HK-2 (cell line): ENCODE measurements at regions not wholly inside any gene's neighbourhood (a gene's known extent, or its start where the extent isn't known, plus 50 kb on each side); places are given as distances from the start of the nearest gene placed in this dataset.

Source experiments
- DNase-seq: peaks from one replicate; pipeline ENCODE4 v3.0.0-alpha.2; 2018; ENCODE audit not compliant: unreplicated experiment

DNA sequence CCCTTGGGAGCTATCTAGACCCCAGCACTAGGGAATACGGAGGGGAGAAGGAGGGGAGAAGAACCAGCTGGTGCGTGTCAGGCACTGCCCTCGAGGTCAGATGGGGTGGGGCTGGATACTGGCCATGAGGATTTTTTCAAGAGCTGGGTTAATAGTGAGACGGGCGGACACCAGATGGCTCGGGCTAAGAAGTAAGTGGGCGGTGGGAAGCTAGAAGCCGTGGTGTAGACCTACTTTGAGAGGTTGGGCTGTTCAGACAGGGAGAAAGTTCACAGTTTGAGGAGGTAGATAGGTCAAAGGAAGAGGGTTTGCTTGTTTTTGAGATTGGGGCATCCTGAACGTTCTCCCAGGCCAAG is 303.8 kb downstream of the SEC14L1 start:
- DNase-seq: no peak

DNA sequence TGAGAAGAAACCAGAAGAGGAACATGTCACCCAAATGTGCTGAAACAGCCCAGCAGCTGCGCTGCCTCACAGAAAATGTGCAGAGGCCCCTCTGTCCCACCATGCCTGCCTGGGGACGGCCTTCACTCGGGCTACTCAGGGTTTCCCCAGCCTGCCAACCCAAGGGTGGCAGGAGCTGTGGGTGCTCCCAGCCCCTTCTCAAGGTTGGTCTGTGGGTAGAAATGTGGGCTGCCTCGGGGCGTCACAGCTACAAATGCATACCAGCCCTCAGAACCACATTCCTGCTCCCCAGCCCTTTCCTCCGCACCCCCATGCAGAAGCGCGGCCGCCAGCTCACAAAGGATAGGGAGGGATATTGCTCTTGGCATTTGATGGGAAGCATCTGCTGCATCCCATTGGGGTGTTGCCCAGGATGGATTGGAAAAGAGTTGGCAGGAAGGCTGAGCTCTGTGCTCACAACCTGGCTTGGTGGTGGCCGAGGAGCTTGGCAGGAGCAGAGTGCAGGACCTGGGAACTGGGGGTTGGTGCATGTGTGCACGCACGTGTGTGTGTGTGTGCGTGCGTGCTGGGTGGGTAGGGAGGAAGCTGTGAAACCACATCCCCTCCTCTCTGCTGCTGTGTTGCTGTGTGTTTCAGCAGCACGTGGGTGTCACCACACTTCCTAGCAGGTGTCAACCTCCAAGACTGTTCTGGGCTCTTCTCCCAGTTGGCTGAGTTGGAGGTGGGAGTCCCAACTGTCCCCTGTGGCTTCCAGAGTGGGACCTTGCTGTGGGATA is 304.4 kb downstream of the SEC14L1 start:
- DNase-seq: no peak

DNA sequence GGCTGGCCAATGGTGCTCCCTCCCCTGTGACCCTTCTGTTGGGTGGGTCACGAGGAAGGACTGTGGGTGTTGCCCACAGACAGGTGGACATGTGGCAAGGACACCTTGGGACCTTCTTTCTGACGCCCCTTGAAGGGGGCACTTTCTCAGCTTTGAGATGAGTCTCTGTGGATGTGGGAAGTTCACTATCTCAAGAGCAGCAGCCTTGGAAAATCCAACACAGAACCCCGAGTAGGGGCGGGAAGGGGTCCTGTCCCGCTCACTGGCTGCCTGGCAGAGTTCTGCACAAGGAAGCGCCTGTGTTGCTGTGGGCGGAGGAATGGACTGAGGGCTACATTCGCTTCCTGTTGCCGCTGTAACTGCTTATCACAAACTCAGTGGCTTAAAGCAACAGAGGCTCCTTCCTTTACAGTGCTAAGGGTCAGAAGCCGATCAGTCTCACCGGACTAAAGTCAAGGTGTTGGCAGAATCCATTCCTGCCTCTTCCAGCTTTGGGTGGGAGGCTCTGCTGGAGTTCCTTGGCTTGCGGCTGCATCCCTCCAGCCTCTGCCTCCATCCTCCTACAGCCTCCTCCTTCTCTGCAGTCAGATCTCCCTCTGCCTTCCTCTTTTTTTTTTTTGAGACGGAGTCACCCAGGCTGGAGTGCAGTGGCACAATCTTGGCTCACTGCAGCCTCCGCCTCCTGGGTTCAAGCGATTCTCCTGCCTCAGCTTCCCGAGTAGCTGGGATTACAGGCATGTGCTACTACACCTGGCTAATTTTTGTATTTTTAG is 305.2 kb downstream of the SEC14L1 start:
- no peak for DNase-seq

DNA sequence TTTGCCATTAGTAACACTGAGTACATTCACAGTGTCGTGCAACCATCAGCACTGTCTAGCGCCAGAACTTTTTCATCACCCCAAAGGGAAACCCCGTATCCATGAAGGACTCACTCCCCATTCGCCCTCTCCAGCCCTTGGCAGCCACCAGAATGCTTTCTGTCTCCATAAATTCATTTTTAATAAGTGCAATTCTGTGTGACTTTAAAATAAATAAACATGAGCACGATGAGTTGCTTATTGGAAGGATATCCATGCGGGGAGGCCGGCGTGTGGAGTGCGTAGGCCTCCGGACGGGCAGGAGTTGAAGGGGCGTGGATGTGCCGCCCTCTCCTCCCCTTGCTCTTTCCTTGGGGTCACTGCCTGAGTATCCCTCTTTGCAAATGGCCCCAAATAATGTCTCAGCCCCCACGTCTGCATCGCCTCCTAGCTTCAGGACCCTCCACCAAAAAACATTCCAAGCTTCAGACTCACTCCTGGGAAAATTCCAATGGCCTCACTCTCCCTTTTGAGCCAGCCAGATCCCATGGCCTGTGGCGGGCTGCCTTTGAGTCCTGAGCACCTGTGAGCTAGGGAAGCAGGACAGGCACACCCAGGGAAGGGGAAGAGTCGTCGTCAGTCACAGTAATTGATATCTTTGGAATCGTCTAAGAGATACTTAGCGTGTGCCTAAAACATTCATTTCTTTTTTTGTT is 306.3 kb downstream of the SEC14L1 start:
- no peak for DNase-seq

DNA sequence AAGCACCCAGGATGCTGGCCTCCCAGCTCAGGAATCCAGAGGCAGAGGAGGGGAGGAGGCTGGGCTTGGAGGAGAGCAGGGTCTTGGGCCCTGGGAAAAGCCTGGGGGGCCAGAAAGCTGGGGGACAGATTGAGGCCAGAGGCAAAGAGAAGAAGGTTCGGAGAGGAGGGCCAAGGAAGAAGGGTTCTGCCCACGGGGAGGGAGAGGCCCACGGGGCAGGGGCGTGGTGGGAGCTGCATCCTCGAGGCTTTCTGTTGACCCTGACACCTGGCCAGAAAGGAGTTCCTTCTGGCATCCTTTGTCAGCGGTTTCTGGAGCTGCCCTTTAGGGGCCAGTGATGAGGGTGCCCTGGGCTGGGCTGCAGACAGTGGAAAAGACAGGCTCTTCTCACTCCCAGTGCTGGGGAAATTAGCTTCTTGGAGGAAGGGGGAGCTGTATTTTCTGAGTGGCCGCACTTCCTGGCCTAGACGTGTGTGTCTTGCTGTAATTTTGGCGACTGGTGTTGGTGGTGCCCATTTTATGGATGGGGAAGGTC is 308.7 kb downstream of the SEC14L1 start:
- no peak for DNase-seq

DNA sequence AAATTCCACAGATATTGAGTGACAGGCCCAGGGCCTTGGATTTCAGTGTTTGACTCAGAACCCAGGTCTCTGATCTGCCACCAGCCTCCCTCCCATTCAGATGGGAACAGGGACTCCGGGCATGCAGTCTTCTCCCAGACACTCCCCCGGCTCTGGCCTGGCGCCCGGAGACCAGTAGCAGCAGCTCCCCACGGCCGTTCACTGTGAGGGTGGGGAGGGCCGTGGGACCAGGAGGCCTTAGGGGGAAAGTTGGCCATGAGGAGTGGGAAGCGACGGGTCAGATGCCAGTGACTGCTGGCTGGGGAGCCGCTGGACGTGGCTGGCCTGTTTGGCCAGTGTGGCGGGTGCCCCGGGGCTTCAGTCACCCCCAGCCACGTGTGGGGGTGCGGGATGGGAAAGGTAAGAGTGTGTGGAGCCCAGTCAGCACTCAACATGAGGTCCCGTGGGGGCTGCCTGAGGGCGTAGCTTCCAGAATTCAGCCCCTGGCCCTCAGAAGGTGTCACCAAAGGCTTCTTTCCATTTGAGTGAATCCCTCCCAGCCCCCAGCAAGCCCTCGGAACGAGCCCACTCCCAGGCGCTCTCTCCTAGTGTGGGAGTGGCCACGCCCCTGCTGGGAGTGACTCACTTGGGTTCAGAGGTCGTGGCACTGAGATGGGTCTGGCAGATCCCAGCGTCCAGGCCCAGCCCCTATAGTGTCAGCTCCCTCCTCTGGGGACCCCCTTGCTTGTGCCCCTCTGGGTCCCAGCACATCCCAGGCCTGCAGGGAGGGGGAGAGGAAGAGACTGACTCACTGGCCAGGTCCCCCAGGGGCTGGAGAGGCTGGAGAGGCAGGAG is 309.4 kb downstream of the SEC14L1 start:
- DNase-seq: peak; percentile 43

DNA sequence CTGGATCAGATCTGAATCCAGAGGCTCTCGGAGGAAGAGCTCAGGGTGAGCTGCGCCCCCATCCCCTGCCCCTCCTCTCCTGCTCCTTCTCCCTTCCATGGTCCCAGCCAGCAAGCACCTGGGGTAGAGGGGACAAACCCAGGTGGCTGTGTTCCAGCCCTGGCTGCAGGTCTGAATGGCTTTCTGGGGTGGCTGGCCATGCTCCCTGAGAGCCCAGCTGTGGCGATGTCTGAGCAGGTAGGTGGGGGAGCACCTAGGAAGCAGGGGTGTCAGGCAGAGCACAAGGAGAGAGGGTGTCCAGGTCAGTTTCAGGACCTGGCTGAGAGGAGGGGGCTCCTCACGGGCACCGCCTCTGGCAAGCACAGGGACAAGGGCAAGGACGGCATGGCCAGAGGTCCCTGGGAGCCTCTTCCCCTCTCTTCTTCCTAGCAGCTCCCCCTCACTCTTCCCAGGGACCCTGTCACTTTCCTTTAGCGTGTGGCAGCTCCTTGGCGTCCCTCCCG is 310.0 kb downstream of the SEC14L1 start:
- DNase-seq: no peak

DNA sequence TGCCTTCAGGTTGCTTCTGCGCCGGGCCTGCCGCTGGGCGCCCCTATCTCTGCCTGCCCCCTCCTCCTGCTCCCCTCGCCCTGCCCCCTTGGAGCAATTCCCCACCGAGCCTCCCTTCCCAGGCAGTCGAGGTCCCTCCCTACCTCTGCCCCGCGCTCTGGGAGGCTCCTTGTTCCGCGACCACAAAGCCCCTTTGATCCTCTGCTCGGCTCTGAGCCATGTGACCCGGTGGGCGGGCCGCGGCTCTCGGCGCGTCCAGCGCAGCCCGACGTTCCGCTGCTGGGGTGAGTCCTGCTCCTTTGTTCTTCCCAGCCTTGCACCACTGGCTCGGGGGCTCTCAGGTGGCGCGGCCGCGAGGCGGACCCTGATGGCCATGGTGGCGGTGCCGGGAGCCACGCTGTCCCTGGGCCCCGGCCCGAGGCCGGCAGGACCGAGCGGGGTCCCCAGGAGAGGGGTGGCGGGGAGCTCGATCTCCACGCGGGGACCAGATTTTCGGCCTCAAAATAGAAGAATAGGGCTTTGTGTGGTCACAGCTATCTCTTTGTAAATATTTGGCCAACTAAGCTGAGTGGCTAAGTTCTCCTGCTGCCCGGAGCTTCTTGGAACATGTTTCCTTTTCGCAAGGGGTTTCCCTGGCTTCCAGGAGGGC is 310.6 kb downstream of the SEC14L1 start:
- DNase-seq: peak; percentile 39

DNA sequence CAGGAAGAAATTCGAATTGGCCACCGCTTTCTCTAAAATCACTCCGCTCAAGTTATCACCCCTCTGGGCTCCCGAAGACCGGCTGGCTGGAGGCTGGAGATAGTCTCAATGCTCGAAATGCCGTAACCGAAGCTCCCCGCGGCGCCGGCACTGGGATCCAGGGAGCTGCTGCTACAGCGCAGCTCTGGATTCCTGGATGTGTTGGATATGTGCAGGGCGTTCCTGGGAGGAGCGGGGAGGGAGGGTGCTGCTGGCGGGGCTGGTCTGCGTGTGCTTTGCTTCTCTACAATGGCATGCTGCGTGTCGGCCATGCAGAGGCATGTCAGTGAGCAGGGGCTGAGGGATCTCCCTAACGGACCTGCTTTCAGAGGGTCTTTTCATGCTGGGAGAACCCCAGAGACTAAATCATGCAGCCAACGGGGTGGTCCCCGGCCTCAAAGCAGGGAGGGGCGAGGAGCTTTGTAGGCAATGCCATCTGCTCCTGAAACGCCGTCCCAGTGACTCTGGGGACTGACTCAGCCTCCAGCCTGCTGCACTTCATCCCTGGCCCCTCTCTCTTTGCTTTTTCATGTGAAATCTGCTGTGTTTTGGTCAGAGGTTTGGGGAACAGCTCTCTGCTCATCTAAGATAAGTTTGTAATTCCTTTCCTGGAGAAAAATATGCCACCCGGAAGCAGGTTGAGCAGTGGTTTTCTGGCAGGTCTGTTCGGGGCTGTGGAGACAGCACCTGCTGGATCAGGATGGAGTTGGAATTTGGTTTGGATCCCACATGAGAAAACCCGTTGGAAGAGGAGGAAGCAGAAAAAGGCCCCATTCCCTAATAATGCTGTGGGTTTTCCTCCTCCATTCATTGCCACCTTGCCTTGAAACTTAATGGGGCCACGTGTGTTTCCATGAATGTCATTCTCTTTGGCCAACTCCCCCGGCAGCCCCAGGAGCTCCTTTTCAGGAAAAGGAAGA is 311.4 kb downstream of the SEC14L1 start:
- peak; percentile 28 for DNase-seq

DNA sequence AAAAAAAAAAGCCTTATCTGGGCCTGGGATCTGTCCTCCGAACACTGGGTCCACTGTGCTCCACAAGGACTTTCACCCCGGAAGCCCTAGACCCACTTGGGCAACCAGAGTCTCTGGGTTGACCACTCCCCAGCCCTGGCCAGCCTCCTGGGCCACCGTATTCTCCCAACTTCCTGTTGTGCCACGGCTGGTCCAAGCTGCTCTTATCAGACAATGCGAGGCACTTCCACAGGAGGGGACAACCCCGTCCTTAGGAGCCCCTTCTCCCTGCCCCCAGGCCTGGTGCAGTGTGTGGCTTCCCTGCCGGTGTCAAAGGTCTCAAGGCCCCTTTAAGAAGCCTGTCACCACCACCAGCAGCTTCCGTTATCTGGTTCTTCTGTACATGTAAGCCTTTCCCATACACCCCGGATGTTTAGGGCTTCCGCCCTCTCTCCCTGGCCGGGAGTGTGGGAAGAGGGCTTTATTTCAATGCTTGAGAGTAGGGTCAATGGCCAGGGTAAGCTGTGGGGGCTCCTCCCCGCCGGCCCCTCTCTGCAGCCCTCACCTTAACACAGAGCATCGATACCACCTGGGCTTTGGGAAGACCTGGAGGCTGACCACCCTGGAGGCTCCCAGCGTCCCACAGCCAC is 313.0 kb downstream of the SEC14L1 start:
- no peak for DNase-seq

DNA sequence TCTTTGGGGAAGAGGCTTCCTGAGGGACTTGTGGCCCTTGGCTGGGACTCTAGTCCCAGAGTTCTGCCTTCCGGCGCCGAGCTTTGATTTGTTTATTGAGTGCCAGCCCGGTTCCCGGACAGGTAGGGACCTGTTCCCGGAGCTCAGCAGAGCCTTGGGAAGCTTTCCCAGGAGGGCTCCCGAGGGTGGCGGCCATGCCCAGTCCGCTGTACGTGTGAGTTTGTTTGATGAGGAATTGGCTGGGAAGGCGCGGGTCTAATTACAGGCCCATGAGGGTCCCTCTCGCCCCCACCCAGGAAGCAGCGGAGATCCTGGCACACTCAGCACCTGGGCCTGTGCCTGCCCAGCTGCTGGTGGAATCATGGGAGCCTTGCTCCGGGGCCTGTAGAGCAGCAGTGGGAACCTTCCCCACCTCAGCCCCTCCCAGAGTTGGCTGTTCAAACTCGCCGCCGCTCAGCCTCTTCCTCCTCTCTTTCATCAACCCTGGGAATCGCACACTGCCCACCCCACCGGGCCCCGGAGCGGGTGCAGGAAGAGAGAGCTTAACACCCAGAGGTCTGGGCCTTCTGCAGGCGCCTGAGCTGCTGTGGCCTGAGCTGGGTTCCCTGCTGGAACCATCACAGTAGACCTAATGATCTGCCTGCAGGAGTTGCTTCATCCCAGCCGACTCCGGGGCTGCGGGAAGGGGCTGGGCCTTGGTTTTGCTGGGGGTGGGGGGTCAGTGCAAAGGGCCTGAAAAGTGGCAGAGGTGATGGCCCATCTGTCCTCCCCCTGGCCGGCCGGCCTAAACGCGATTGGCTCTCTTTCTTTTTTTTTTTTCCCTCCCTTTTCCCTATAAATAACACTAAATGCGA is 313.7 kb downstream of the SEC14L1 start:
- DNase-seq: no peak

DNA sequence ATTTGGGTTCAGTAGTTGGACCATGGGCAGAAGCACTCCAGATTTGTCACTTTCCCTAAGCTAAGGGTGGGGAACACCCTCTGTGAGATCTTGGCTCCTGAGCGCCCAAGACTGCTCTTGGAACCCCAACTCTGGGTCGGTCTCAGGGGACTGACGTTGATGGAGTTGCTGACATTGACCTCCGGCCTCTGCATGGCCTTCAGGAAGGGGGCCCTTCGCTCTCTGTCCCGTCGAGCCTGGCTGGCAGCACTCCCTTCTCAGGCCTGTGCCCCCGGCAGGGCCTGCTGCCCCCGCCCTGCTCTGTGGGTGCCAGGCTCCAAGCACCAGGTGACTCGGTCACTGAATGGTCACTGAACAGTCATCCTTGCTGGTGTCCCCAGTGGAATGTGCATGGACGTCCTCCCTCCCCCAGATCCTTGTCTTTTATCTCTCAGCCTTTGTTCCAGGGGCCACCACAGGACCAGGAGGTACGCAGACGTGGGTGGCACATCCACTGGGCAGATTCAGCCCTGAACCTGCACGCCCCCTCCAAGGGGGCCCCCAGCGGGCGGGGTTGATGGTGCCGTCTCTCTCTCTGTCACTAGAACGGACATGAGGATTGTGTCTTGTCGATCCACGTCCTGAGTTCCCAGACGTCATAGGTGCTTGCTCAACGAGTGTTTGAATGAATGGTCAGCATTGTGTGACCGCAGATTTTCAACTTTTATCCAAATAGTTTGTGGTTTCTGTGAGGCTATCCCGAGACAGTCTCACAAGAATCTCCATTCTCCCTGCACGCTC is 314.5 kb downstream of the SEC14L1 start:
- no peak for DNase-seq

DNA sequence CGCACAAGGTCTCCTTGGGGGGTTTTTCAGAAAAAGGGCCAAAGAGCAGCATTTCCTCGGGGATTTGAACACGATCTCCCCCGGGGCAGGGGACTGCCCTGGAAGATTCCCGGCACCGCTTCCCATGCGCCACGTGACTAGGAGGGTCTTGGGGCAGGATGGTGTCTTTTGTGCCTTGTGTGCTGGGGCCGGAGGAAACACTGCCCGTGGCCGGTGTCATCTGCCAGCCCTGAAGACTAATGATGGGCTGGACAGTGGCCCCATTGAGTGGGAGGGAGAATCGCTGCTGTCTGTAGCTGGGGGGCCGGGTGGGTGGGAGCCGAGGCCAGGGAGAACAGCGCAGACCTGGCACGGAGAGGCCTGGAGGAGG is 315.1 kb downstream of the SEC14L1 start:
- no peak for DNase-seq

DNA sequence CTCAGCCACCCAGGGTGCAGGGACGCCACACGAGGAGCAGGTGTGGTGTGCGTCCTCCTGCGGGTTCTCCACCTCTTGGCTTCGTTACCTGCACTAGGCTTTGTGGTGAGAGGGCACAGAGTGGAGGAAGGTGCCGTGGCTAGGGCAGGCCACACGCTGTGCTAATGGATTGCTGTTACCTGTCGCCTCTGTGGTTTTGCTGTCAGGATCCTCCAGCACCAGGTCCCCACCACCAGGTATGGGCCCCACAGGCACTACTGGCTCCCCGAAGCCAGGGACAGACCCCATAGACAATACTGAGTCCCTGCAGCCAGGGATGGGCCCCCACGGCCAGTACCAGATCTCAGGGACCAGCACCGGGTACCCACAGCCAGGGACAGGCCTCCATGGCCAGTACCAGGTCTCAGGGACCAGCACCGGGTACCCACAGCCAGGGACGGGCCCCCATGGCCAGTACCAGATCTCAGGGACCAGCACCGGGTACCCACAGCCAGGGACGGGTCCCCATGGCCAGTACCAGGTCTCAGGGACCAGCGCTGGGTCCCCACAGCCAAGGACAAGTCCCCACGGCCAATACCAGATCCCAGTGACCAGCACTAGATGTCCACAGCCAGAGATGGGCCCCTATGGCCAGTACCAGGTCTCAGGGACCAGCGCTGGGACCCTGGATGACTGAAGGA is 315.6 kb downstream of the SEC14L1 start:
- no peak for DNase-seq

DNA sequence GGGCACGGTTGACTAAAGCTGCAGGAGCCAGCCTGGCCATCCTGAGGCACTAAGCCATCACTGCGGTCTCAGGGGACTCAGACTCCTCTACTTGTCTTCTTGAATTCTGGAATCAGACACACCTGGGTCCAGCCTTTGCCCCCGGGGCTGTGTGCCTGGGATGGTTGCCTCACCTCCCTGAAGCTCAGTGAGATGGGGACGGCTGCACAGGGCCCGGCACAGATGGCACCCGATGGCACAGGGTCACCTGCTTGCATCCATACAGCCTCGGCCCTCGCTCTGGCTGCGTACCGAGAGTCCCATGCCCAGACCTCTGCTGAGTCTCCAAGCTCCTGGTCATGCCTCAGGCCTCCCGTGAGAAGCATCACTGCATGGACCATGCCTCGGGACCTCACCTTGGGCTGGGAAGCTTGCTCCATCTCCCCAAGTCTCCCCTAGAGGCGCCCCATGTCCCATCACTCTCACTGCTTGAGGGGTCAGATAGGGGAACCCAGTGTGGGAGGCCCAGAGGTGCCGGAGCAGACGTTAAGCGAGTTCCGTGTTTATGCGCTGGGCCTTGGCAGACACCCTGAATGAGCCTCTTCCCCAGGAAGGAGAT is 316.3 kb downstream of the SEC14L1 start:
- DNase-seq: no peak

DNA sequence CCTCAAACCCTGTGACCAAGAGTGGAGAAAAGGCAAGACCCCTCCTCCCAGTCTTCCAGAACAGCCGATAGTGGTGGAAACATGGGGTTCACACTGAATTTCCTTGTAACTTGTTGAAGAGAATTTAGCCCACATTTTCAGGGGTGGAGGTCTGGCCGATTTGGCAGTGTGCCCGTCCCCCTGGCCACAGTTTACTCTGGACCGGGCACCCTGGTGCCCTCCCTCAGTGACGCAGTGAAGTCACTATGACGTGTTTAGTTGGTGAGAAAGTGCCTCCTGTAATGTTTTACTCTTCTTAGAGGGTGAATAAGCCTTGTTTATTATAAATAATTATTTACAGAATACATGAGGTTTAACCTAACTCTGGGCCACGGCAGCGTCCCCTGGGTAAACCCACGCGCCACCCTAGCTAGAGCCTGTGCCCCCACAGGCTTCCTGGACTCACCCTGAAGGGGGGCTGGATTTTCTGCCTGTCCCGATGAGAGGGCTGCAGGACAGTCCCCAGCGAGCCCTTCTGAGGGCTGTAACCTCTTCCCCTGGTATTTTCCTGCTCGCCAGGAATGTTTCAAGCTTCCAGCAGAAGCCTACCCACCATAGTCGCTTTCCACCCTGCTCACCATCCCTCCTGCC is 316.9 kb downstream of the SEC14L1 start:
- no peak for DNase-seq
